GM21360 (cell line): ENCODE measurements at regions not wholly inside any gene's neighbourhood (a gene's known extent, or its start where the extent isn't known, plus 50 kb on each side); places are given as distances from the start of the nearest gene placed in this dataset.
"Not testable (repeated sequence)": the region's sequence is repeated elsewhere in the genome, so short reads cannot be mapped to it uniquely, and the experiment has no call there.

Source experiments
- ATAC-seq: cut with Tn5 transposase; IDR thresholded peaks from one replicate; pipeline ENCODE4 v1.9.1; 2021; ENCODE audit warnings: mild to moderate bottlenecking, moderate library complexity; ENCODE audit not compliant: unreplicated experiment

- no peak for ATAC-seq
Observed at GRCh38 chr3:165946360-165946759, 109.1 kb upstream of the BCHE start.

- ATAC-seq, result no peak
Observed at GRCh38 chr3:165938986-165939540, 101.8 kb upstream of the BCHE start.

GRCh38 chr3:165936081-165936480, 98.9 kb upstream of the BCHE start:
- ATAC-seq, result not testable (repeated sequence)

- ATAC-seq, result not testable (repeated sequence)
Observed at GRCh38 chr3:165924301-165924791, 87.1 kb upstream of the BCHE start.

GRCh38 chr3:165920984-165921383, 83.8 kb upstream of the BCHE start:
- ATAC-seq, result no peak

GRCh38 chr3:165919284-165919683, 82.1 kb upstream of the BCHE start:
- no peak for ATAC-seq

GRCh38 chr3:165918657-165918979, 81.4 kb upstream of the BCHE start:
- no peak for ATAC-seq

GRCh38 chr3:165917938-165918656, 80.9 kb upstream of the BCHE start:
- ATAC-seq, result not testable (repeated sequence)

- not testable (repeated sequence) for ATAC-seq
Observed at GRCh38 chr3:165915104-165915503, 77.9 kb upstream of the BCHE start.

GRCh38 chr3:165903885-165904630, 66.8 kb upstream of the BCHE start:
- ATAC-seq, result no peak

GRCh38 chr3:165899066-165899465, 61.8 kb upstream of the BCHE start:
- ATAC-seq, result no peak

- no peak for ATAC-seq
Observed at GRCh38 chr3:165897137-165897536, 59.9 kb upstream of the BCHE start.

GRCh38 chr3:165895919-165896318, 58.7 kb upstream of the BCHE start:
- ATAC-seq, result no peak

- ATAC-seq, result no peak
Observed at GRCh38 chr3:165892565-165892964, 55.3 kb upstream of the BCHE start.
